Activated naive CD4-positive, alpha-beta T cell (primary cell): ENCODE measurements at regions not wholly inside any gene's neighbourhood (a gene's known extent, or its start where the extent isn't known, plus 50 kb on each side); places are given as distances from the start of the nearest gene placed in this dataset.

ENCODE experiments used
- DNase-seq, 4 experiments: peaks; one replicate each; lab custom pipeline; 2025; lab: John Stamatoyannopoulos, UW

DNA sequence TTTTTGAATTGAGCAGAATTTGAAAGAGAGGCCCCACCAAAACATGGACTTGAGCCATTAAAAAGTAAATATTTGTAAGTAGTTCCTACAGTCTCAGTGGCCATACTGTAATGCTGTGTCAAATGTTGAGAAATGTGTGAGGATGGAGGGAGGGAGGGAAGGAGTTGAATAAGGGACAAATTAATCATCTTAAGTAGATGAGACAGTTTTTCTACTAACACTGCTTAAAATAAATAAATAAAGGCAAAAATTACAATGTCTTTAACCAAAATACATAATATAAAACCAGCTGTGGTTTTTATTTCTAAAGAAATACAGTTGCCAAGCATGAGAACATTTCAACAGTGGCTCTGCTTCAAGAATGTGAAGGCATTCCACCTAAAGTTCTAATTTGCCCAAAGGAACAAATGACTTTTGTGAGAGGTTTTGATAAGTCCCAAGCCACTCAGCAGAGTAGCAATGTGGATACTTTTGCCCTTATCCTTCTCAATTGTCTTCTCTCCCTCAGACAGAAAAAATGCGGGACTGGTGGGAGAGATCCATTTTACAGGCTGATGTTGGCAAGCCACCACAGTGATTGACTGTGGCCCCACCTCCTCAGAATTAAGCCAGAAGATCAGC lies 427.0 kb upstream of the RARB start:
- no peak for DNase-seq

DNA sequence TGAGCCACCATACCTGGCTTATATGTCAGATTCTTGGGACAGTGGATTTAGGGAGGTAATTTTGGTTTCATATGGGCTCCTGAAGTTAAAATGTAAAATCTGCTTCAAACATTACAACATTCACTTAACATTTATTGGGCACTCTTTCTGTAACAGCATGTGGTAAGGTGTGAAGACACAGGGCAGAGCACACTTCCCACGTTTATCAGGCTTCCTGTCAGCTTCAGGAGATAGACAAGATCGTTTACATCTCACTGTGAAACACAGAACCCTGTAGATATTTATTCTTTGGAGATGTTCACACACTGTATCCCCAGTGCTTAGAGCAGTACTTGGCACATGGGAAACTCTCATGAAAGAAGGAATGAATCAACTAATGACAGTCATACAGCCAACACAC lies 426.0 kb upstream of the RARB start:
- DNase-seq = no peak

DNA sequence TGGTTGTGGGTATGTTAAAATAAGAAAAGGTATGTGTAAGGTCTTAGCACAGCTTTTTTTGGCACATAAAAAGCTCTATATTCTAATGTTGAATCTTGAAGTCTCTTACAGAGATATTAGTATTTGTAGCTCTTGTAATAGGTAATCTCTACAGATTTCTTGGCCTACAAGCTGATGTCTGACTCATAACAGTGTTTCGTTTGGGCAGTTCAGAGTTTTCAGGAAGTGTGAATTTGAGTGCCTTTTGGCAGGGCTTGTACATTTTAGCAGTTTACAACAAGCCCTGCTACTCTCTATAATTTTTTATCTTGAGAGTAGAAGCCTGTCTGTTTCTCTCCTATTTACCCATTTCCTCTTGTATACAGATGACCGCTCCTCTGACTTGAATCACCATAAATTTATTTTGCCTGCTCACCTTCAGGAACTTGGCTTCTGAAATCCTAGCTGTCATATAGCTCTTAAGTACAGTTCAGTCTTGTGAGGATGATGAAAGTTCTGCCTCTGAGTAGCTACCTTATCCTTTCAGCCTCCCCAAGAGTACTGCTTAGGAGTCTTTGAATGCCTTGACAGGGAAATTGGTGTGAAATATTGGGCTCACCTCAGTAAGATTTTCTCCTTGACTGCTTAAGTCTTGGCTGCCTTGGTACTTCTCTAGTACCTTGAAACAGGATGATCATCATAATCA lies 419.9 kb upstream of the RARB start:
- DNase-seq = no peak

DNA sequence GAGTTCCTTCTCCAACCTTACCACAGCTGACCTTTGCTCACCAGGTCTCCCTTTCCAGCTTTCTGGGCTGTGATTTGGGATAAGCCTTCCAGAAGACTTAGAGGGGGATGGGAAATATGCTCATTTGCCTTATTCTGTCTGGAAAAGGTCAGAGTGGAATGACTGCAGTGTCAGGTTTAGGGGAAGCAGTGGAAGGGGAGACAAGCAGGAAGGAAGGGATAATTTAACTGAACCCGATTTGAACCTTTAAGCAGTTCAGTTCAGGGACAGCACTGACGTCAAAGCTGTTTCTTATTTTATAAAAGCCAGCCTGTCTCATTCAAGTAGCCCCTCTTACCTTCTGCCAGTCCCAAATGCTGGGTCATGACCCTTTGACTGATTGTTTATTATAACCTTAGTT lies 418.4 kb upstream of the RARB start:
- no peak for DNase-seq

DNA sequence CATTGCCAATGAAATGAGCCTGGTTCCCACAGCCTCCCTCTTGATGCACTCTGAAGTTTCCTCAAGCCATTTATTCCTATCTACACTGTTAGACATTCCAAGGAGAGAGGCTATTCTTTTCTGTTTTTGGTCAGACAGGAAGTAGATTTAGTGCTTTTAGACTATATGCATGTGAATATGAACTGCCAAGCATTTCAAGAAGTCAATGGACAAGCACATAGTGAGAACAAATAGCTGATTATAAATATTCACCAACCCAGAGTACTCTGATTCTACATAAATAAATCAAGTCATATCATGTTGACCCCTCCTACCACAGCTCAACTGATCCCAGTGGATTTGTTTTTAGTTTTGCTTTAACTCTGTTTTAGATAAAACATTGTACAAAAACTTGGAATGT lies 412.5 kb upstream of the RARB start:
- no peak for DNase-seq

DNA sequence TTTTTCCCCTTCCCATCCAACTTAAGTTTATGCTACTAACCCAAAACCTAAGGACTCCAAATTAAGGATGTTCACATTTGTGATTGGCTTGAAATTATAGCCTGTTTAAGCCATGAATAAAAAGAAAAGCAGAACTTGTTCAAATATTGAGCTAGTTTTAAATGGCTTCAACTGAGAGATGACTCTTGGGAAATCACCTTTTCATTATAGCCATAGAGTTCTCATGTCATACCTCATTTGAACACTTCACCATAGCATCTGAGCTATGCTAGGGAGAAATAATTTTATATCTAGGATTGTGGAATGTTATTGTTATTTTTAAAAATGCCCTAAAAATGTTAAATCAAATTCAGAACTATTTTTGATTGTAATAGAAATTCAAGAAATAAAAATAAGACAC lies 409.2 kb upstream of the RARB start:
- DNase-seq = no peak

DNA sequence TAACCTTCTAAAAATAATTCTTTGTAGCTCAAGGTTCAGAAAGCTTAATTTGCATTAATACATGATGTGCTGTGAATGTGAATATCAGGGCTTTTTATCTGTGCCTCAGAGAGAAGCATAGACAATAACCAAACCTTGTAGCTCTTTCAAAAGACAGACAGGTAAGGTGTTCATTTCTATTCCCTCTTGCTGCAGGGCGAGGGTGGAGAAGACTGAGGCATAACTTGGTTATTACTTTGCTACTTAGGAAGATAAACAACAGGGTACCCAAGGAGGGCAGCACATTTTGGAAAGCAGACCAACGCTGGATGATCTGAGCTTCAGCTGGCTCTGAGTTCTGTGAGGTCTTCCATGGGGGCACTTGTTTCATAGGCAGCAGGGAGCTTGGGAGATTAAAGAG lies 408.6 kb upstream of the RARB start:
- no peak for DNase-seq

DNA sequence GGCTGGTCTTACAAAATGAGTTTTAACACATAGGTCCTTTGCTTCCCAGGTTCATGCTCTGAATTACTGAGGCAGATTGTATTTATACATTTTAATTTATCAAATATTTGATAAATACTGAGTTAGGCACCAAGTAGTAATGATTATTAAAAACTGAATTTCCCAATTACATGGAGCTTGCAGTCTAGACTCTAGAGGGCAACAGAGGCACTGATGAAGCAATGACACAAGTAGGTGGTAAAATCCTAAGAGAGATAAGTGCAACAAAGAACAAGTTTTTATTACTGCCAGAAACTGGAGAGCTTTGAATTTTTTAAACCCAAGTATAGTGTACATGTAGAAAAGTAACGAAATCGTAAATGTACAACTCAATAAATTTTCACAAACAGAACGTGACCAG lies 406.2 kb upstream of the RARB start:
- DNase-seq = no peak

DNA sequence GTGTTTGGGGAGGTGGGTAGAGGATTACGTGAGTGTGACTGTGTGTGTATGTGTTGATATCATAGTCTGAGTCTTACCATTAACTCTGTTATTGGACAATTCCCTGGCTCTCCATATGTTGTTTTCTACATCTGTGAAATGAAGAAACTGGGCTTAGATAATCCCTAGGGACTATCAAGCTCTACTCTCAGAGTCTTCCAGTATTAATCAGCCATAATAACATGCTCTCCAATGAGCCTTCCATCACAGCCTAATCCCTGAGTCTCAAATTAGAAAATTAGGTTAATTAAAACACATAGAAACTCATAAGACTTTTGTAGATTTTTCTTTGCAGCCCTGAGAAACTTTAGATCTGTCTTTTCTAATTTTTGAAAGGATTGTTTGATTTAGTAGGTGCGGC lies 404.2 kb upstream of the RARB start:
- DNase-seq = no peak

DNA sequence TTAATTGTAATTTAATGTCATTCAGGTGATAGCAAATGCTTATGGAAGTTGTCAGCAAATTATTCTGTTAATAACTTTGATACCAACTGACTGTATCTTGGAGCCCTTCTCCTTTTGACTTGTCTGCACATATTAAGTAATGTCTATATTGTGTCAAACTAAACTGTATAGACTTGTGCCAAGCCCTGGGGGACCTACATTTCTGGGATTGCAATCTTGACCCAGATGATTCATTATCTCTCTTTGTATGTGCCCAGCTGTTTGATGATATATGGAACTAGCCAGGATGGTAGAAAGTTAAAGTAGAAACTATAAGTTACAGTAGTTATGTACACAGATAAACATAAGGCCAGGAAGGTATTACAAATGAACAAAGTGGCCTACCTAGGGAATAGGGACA lies 402.8 kb upstream of the RARB start:
- no peak for DNase-seq

DNA sequence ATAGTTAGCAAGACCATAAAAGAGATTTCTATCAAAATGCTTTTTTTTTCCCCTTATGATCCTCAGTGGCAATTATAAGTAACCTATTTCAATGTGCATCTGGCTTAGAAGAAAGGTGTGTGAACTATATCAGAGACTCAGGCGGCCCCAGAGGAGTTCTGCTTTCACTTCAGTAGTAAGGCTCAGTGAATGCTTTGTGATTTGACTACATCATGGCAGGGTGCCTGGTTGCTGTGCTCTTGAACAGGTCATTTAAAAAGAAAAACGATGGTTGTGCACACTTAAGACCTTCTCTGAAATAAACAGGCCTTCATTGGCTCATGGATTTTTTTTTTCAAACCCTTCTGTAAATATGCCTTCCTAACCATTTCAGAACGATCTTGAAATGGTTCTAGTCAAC lies 400.4 kb upstream of the RARB start:
- no peak for DNase-seq

DNA sequence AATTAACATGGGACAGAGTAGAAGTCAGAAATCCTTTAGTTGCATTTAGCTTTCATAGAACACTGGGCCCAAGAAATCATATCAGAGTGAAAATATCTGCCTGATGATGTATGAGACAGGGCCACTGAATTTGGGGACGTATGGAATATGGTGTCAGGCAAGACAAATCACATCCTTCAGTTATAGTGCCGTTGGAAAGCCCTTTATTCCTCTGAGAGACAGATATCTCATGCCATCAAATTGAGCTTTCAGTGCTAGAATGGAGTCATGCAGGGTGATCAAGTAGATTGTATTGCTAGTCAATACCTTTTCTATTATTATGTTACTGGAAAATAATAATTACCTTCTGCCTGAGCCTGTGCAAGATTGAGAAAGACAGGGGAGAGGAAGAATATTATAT lies 398.2 kb upstream of the RARB start:
- no peak for DNase-seq

DNA sequence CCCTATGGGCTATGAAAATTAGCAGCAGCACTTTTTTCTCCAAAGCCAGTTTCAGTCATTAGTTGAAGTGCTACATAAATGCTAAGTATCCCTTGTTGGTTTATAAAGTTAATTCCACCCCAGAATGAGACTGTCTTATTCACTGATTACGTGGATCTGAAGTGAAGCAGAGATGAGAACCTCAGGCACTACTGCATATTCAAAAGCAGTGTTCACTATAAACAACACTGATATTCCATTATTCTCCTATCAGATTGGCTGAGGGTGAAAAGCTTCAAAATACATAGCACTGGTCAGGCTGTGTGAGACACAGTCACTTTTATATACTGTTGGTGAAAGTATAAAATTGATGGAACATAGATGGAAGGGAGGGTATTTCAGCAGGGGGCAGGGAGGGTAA lies 395.7 kb upstream of the RARB start:
- DNase-seq = no peak

DNA sequence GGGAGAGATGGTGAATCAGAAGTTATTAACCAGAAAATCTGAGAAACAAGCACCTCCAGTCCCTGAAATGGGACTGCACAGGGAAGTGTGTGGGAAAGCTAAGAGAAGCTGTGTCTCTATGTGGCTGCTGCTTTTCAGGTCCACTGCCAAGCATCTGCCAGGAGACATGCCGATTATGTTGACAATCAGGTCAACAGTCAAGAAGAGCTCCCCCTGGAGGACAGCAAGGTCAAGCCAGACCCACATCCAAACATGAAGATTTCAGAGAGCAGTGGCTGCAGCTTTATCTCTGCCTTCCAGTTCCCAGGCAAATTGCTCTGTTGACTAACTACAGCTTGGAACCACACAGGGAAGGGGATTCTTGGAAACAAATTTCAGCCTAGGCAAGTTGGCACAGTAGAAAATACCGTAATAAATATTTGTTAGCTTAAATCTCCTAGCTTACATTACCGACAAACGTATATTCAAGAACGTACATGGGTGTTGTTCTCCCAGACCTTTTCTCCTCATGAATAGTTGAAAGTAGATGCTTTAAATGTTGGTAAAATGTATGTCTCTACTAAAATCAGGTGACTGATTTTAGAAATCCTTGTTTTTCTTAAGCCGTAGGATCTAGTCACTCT lies 394.5 kb upstream of the RARB start:
- no peak for DNase-seq

DNA sequence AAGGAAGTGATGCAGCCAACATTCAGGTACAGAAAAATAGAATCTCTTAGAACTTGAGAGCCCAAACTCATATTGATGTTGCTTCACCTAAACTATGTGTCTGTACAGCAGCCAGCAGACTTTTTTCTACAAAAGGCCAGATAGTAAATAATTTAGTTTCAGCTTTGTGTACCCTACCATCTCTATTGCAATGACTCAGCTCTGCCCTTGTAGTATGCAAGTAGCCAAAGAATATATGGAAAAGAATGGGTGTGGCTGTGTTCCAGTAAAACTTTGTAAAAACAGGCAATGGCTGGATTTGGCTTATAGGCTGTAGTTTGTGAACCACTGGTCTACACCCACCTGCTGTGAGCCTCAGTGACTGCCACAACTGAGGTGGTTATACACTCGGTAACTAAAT lies 392.5 kb upstream of the RARB start:
- no peak for DNase-seq

DNA sequence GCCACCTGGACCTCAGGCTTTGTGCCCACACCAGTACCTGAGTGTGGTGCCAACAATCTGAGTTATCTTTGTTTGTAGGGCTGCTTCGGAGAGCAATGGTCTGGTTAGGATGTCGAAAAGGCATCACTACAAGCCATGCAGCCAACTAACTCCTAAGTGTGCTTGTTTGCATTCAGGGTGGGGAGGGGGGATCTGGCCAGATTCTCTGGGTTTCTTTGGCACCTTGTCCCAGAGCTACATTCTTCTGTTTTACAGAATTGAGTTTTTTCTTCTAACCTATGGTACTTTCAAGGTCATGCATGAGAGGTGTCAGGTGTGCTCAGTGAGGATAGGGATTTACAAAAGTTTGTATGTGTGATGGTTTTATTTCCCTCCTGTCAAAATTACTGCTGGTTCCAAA lies 391.4 kb upstream of the RARB start:
- no peak for DNase-seq

DNA sequence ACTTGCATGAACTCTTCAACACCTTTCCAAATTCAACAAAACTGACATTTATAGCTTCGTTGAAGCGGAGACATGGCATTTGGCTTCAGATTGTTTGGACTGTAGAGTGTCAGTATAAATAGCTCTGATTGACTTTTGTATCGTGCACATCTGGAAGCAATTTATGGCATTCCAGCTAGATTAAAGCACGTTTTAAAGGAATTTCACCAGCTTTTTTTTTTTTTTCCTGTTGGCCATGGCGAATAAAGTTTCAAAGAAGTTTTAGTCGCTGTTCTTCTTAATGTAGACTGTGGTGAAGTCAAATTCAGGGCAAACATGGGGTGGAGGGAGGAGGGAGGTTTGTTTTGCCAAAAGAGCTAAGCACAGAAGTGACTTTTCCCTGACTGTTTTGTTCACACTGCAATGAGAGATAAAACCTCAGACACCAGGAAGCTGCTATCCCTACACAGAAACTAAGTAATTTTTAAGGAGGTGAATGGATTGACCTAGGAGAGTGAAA lies 391.0 kb upstream of the RARB start:
- DNase-seq = no peak

DNA sequence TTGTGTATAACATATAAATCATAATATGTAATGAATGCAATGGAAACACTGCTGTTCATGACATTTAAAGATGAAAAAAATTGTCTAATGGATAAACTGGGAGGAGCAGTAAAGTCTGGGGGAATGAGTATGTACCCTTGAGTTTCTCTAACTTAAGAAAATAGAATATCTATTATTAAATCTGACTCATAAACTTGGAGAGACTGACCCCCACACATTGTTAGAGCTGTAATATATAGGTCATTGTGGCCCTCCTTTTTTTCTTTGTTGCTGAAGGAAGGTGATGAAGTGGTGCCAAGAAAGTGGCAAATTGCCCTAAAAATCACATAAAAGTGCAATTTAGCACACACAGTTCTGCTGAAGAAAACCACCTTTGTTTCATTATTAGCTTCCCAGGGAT lies 389.8 kb upstream of the RARB start:
- no peak for DNase-seq

DNA sequence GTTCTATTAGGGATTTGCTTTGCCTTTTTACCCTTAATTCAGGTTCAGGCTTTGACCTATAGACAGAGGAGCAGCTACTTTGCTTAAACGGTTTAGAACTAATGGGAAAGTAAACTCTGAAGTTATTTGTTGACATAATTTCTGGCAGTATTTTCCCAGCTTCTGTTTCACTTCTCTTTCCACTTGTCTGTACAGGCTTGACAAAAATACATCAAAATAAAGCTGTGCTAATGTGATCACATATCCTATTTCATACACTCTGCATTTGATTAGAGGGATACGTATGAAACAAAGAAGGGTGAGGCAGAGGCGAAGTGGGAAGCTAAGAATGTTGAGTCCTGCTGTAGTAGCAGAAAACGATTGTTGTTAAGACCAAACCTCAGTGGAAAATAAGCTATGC lies 389.1 kb upstream of the RARB start:
- DNase-seq = no peak

DNA sequence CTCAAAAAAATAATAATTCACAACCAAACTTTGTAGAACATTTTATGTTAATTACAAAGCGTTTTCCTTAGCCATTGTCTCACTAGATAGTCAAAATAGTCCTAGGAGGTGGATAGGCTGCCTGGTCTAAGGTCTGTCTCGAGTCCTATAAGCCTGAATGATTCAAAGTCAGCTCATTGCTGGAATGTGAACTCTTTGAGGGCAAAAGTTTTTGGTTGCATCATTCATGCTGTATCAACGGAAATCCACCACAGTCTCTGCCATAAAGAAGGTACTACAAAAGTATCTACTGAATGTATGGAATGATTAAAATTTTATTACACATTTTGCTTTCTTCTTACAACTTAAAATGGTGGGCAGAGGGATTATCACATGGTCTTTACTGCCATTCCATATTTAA lies 387.3 kb upstream of the RARB start:
- no peak for DNase-seq

DNA sequence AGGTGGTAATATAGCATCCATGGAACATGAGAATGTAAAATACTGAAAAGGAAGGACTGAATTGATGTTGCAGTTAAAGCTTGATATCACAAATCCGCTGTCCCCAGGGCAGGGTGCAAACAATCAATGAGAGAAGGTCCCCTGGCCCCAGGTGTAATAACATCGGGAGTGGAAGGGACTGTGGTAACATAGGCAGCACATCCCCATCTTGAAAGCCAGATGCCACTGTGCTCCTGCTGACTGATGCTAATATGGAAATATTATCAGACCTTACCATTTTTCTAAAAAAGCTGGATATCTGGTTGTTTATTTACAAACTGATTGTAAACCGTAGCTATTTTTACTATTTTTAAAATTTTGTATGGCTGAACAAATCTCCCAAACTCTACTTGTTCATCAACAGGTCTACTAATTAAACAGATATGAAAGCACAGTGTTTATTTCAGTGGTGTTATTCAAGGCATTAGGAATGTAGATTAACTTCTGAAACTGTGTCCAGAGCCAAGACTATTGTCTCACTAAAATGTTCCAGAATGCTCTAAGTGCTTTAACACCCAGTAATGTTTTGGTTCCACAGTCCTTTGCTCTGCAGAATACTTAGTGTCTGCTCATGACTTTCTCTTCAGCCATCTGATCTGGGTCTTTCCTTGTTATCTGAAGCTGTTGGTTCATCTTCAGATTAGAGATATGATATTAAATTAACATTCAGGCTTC lies 386.0 kb upstream of the RARB start:
- DNase-seq = no peak

DNA sequence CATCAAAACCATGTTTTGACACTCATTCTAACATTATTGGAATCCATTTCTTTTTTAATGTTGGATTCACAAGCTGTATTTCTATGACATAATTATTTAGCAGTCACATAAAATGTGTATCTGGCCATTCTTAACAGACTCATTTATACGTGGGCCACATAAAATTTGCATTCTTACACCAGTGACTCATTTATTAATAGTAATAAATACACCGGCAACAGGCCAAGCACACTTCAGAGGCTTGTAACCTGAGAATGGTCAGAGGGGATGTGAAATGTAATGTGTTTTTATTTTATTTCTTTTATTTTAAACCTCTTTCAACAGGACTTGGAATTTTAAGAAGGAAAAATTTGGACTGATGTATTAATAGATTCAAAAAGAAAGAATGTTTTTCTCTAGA lies 384.9 kb upstream of the RARB start:
- no peak for DNase-seq

DNA sequence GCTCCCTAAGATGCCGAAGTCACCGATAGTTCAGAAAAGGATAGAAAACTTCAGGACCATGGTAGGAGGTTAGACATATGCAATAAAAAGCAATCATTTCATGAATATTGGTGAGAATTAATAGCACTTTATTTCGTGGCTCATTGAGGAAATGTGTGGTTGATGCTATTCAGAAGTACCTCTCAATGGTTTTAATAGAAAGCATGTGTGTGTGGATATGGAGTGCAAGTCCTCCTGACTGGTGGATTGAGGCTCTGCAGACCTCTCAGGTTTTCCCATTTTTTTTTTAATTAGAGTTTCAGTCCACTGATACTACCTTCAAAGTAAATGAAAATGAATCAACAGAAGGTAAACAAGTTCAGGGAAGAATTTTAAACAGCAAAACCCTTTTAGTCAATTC lies 384.3 kb upstream of the RARB start:
- DNase-seq = no peak
